ENCODE measurements at regions not wholly inside any gene's neighbourhood (a gene's known extent, or its start where the extent isn't known, plus 50 kb on each side); places are given as distances from the start of the nearest gene placed in this dataset.

DNA sequence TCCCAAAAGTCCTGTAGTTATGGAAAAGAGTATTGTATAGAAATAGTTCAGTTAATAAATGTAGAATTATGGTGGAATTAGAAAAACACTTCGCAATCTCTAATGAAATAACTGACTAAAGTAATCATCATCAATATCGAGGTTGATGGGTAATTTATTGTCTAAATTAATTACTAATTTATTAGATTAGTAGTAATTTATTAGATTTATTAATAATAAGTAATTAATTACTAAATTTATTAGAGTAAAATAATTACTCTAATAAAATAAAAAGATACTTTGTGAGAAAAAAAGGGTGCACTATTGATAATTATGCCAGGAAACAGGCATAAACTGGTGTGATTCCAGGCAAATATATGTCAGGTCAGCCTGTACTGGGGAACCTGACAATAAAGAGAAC, 455.6 kb downstream of the AASDHPPT start:
- Histone ChIP-seq H3K36me3 (ENCODE audit: low read depth, low read length) (no peaks in the 10 kb centered on the region), H3K27me3 (ENCODE audit: low read length) (no peaks in the 10 kb centered on the region), H3K79me2 (ENCODE audit: low read length) (no peaks in the 10 kb centered on the region), H3K4me1 (ENCODE audit: insufficient read depth, low read length) (no peaks in the 10 kb centered on the region), H4K20me1 (ENCODE audit: low read length) (no peaks in the 10 kb centered on the region), H3K9me2 (replicated peaks; ENCODE audit: low read length) (0 out of 2 replicates have a peak, but pooled peaks cover 3% of the 10 kb centered on the region), H3K4me3 (ENCODE audit: low read length) (no peak overlapping the region), H3K9me3 (ENCODE audit: low read length) (no peaks in the 10 kb centered on the region), H3K27ac (ENCODE audit: low read length) (no peak overlapping the region), H3F3A (ENCODE audit: low read length, unreplicated experiment) (no peaks in the 10 kb centered on the region), H2AFZ (ENCODE audit: low read length) (no peak overlapping the region), H3K9ac (ENCODE audit: low read length) (no peak overlapping the region), H3K4me2 (ENCODE audit: low read length) (no peak overlapping the region)
- no TSS peak for BruUV-seq (replicated peaks)
- intact Hi-C loops (cut with micrococcal nuclease): no loop called here
- POLR2A ChIA-PET (ENCODE audit: unreplicated experiment): no interaction called here
- TF ChIP-seq, protein P1, sequence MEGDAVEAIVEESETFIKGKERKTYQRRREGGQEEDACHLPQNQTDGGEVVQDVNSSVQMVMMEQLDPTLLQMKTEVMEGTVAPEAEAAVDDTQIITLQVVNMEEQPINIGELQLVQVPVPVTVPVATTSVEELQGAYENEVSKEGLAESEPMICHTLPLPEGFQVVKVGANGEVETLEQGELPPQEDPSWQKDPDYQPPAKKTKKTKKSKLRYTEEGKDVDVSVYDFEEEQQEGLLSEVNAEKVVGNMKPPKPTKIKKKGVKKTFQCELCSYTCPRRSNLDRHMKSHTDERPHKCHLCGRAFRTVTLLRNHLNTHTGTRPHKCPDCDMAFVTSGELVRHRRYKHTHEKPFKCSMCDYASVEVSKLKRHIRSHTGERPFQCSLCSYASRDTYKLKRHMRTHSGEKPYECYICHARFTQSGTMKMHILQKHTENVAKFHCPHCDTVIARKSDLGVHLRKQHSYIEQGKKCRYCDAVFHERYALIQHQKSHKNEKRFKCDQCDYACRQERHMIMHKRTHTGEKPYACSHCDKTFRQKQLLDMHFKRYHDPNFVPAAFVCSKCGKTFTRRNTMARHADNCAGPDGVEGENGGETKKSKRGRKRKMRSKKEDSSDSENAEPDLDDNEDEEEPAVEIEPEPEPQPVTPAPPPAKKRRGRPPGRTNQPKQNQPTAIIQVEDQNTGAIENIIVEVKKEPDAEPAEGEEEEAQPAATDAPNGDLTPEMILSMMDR (conservative IDR thresholded peaks at IDR 0.05; ENCODE audit: low read depth, low read length): no peak
- ATAC-seq: no peak
- DNase-seq: no peak
- CTCF ChIA-PET: no interaction called here

DNA sequence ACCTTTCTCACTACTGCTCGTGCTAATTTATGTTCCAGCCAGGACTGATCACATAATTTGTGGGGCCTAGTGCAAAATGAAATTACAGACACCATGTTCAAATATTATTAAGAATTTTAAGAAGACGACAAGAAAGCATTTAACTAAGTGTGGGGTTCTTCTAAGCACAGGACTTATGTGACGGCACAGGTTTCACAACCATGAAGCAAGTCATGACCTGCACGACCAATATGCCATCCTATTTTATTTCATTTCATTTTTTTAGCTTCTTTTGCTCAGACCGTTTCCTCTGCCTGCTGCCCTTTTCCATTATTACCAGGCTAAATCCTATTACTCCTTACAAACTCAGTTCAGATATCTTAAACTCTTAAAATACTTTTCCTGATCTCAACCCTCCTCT, 462.5 kb downstream of the AASDHPPT start:
- TF ChIP-seq EZH2phosphoT487 (IDR thresholded peaks at IDR 0.05; ENCODE audit: borderline replicate concordance, low read length) (no peak), EZH2 (IDR thresholded peaks at IDR 0.05; ENCODE audit: low read length, unreplicated experiment) (no peak)
- TF ChIP-seq, protein P1 (conservative IDR thresholded peaks at IDR 0.05; ENCODE audit: low read depth, low read length): no peak
- Histone ChIP-seq H3K9ac (ENCODE audit: low read length) (no peak overlapping the region), H3K4me1 (ENCODE audit: insufficient read depth, low read length) (no peaks in the 10 kb centered on the region), H3K36me3 (ENCODE audit: low read depth, low read length) (no peaks in the 10 kb centered on the region), H3F3A (ENCODE audit: low read length, unreplicated experiment) (no peaks in the 10 kb centered on the region), H3K9me2 (replicated peaks; ENCODE audit: low read length) (no peaks in the 10 kb centered on the region), H3K79me2 (ENCODE audit: low read length) (no peaks in the 10 kb centered on the region), H3K9me3 (ENCODE audit: low read length) (no peaks in the 10 kb centered on the region), H3K4me2 (ENCODE audit: low read length) (no peak overlapping the region), H2AFZ (ENCODE audit: low read length) (no peak overlapping the region), H3K4me3 (ENCODE audit: low read length) (no peak overlapping the region), H4K20me1 (ENCODE audit: low read length) (no peaks in the 10 kb centered on the region), H3K27me3 (ENCODE audit: low read length) (no peaks in the 10 kb centered on the region), H3K27ac (ENCODE audit: low read length) (no peak overlapping the region)
- BruUV-seq (replicated peaks): no TSS peak
- ATAC-seq: no peak
- DNase-seq: no peak
- ChIA-PET POLR2A (ENCODE audit: unreplicated experiment) (no interaction called here), CTCF (interaction anchor here (0.6 kb wide), 1 partner anchor 57 kb away, joined by 15 read pairs; no protein-coding TSS in a partner anchor)
- intact Hi-C loops (cut with micrococcal nuclease): no loop called here

DNA sequence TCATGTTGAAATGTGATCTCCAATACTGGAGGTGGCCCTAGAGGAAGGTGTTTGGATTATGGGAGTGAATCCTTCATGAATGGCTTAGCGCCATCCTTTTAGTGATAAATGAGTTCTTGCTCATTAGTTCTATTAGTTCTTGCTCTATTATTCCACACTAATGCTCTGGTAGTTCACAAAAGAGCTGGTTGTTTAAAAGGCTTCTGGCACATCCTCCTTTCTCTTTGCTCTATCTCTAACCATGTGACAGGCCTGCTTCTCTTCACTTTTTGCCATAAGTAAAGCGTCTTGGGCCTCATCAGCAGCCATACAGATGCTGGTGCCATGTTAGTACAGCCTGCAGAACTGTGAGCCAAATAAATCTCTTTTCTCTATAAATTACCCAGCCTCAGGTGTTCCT, 469.9 kb downstream of the GUCY1A2 start:
- Histone ChIP-seq H3K27me3 (ENCODE audit: low read length) (no peaks in the 10 kb centered on the region), H3K9me2 (replicated peaks; ENCODE audit: low read length) (no peaks in the 10 kb centered on the region), H3K9ac (ENCODE audit: low read length) (no peak overlapping the region), H3K27ac (ENCODE audit: low read length) (no peak overlapping the region), H3K79me2 (ENCODE audit: low read length) (no peaks in the 10 kb centered on the region), H2AFZ (ENCODE audit: low read length) (no peak overlapping the region), H3K36me3 (ENCODE audit: low read depth, low read length) (no peaks in the 10 kb centered on the region), H3K4me3 (ENCODE audit: low read length) (no peak overlapping the region), H3K9me3 (ENCODE audit: low read length) (no peaks in the 10 kb centered on the region), H4K20me1 (ENCODE audit: low read length) (no peaks in the 10 kb centered on the region), H3K4me2 (ENCODE audit: low read length) (no peak overlapping the region), H3F3A (ENCODE audit: low read length, unreplicated experiment) (no peaks in the 10 kb centered on the region), H3K4me1 (ENCODE audit: insufficient read depth, low read length) (no peaks in the 10 kb centered on the region)
- ATAC-seq (no peak), DNase-seq (no peak)
- POLR2A ChIA-PET (ENCODE audit: unreplicated experiment): no interaction called here
- CTCF ChIA-PET: no interaction called here
- TF ChIP-seq, protein P1 (conservative IDR thresholded peaks at IDR 0.05; ENCODE audit: low read depth, low read length): no peak
- TF ChIP-seq EZH2phosphoT487 (IDR thresholded peaks at IDR 0.05; ENCODE audit: borderline replicate concordance, low read length) (no peak), EZH2 (IDR thresholded peaks at IDR 0.05; ENCODE audit: low read length, unreplicated experiment) (no peak)
- no TSS peak for BruUV-seq (replicated peaks)
- intact Hi-C loops (cut with micrococcal nuclease): no loop called here

Measured in PC-3 (cell line).